ENCODE measurements at regions not wholly inside any gene's neighbourhood (a gene's known extent, or its start where the extent isn't known, plus 50 kb on each side); places are given as distances from the start of the nearest gene placed in this dataset.
"Not testable (repeated sequence)": the region's sequence is repeated elsewhere in the genome, so short reads cannot be mapped to it uniquely, and the experiment has no call there.

DNA sequence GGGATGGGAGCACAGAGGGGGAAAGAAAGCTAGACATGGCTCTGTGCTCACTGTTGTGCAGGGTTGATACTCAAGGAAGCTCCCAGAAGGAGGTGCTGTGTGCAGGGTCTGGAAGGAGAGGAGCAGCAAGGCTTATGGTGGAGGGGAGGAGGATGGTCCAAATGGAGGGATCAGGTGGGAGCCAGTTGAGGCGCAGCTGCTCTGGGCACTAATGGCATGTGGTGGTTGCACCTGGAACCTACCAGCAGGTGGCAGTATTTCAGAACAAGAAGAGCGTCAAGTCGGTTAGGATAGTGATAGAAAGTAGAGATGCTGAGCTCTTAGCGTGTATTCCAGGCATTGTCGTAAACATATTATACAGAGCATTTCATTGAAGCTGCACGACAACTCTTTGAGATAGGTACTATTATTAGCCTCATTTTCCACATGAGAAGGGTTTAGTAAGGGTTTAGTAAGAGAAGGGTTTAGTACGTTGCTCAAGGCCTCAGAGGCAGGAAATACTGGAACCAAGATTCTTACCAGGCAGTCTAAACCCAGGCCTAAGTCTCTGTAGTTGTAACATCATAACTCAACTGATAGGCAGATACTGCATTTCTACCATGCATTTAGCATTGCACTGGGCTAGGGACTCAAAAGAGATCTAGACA, 223.7 kb downstream of the CYP26B1 start:
- peak in 32 of 56 donors; percentile 13 to 81 (median 34) for DNase-seq

- DNase-seq: no peak
Measured at GRCh38 chr2:71923143-71923525, 224.5 kb downstream of the CYP26B1 start.

DNA sequence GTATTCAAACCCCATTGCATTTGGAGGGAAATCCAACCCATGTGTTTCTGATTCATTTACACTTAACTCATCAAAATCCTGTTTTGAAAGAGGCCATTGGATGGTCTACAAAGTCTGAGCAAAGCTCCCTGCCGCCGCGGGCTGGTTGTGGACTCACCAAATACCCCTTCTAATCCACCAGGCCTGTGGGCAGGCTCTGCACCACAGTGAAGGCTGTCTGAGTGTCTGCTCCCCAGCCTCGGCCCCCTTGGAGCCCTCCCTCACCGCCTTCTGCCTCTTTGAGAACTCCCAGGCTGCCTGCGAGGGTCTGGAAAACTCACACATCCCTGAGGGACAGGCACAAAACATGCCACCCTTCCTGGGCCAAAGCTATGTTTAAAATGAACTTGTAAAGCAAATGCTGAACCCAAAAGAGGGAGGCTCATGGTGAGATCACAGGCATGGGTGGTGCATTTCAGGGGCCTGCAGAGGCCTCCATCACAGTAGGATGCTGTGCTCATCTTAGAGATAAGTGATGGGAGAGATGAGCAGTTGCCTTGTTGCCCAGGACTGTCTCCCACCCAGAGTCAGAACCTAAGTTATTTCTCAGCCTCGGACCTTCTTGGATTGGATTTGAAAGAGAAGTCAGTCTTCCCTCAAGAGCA, 225.0 kb downstream of the CYP26B1 start:
- no peak for DNase-seq

GRCh38 chr2:71922091-71922490, 225.6 kb downstream of the CYP26B1 start:
- no peak for DNase-seq

DNA sequence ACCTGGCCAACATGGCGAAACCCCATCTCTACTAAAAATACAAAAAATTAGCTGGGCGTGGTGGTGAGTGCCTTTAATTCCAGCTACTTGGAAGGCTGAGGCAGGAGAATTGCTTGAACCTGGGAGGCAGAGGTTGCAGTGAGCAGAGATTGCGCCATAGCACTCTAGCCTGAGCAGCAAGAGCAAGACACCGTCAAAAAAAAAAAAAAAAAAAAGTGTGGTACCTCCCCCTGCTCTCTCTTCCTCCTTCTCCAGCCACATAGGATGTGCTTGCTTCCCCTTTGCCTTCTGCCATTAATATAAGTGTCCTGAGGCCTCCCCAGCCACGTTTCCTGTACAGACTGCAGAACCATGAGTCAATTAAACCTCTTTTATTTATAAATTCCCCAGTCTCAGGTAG, 226.8 kb downstream of the CYP26B1 start:
- DNase-seq: not testable (repeated sequence)

DNA sequence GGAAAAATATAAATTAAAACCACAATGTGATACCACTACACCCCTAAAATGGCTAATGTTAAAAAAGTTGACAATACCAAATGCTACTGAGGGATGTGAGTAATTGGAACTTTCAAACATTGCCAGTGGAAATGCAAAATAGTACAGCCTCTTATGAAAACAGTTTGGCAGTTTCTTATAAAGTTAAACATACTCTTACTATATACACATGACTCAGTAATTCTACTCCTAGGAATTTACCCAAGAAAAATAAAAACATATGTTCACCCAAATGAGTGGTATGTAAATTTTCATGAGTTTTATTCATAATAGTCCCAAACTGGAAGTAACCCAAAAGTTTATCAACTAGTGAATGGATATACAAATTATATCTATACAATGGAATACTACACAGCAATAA, 228.0 kb downstream of the CYP26B1 start:
- DNase-seq: no peak

DNA sequence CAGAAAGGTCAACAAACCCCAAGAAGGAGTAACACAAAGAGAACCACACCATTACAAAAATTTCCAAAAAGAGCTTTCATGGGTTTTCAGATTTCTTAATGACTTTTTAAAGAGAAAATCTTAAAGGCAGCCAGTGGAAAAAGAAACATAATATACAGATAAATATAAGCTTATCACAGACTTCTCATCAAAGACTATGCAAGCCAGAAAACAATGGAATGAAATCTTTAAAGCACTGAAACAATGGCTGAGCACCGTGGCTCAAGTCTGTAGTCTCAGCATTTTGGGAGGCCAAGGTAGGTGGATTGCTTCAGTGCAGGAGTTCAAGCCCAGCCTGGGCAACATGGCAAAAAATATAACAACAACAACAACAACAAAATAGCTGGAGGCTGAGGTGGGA, 237.4 kb downstream of the CYP26B1 start:
- DNase-seq: no peak

GRCh38 chr2:71908798-71909197, 238.9 kb downstream of the CYP26B1 start:
- DNase-seq: no peak

GRCh38 chr2:71907503-71907902, 240.2 kb downstream of the CYP26B1 start:
- DNase-seq: no peak

GRCh38 chr2:71906357-71906973, 241.2 kb downstream of the CYP26B1 start:
- DNase-seq: no peak

- no peak for DNase-seq
Measured at GRCh38 chr2:71905205-71905604, 242.5 kb downstream of the CYP26B1 start.

DNA sequence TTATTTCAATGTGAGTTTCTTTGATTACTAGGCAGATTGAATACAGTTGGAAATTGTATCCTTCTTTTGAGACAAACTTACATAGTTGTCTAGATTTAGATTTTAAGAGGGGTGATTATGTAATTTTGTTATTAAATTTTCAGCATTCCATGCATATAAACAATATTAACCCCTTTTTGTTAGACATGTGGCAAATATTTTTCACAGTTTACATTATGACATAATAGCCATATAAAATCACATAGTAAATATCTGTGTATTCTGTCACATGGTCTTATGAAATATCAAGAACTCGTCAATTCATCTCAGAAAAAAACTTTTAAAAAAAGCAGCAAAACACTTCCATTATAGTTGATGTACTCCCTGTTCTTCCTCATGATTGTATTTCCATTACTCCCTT, 243.8 kb downstream of the CYP26B1 start:
- DNase-seq: no peak

GRCh38 chr2:71901466-71901865, 246.2 kb downstream of the CYP26B1 start:
- DNase-seq: no peak

DNA sequence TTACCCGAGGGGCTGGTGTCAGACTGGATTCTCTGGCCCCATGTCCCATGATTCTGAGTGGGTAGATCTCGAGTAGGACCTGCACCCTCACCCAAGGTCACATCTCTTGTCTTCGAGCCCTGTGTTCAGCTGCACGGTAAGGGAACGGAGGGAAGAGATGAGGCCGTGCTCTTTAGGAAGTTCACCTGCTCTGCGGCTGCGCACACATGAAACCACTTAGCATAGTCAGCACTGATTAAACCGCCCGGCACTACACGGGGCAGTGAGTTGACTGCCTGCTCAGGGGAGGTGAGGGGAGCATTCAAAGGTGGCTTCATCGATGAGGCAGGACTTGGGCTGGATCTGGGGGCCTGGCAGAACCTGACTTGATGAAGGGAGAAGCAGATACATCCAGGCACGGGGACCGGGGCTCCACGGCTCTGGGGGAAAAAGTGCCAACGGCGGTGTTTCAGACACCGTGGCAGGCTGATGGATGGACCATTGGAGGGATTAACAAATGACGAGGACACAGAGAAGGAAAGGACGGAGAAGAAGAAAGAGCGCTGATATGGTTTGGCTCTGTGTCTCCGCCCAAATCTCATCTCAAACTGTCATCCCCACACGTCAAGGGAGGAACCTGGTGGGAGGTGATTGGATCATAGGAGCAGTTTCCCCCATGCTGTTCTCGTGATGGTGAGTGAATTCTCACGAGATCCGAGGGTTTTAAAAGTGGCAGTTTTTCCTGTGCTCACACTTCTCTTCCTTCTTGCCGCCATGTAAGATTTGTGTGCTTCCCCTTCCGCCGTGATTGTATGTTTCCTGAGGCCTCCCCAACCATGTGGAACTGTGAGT, 248.6 kb downstream of the CYP26B1 start:
- no peak for DNase-seq

GRCh38 chr2:71898375-71898774, 249.3 kb downstream of the CYP26B1 start:
- DNase-seq: no peak

- no peak for DNase-seq
Measured at GRCh38 chr2:71897836-71898235, 249.8 kb downstream of the CYP26B1 start.

- peak in 4 of 56 donors; percentile 7 to 21 (median 12) for DNase-seq
Measured at GRCh38 chr2:71897137-71897480, 250.6 kb downstream of the CYP26B1 start.

DNA sequence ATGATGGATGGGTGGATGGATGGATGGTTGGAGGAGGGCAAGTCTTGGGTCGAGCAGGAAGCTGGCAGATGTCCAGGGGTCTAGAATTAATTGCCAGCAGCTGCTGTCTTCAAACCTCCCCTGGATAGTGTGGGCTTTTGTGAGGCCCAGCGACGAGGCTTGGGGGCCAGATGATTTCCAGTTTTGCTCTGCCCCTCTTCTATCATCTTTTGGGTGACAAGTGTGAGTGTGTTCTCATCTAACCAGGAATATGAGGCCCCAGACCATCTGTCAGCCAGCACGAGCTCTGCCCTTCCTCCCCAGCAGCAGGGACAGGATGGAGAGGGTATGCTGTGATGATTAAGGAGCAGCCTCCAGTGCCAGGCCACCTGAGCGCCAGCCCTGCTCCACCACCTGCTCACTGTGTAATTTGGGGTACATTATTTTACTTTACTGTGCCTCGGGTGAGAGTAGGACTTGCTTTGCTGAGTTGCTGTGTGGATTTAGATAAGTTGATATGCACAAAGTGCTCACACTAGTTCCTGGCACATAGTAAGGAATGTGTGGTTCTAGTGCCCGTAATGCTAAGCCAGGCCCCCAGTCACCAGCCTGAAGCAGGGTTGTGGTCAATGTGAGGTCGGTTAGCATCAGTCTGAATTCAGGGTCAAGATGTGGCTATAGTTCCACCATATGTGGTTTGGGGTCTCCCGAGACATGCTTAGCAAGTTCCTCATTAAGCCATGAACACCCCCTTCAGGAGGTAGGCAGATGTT, 251.1 kb downstream of the CYP26B1 start:
- DNase-seq: no peak

DNA sequence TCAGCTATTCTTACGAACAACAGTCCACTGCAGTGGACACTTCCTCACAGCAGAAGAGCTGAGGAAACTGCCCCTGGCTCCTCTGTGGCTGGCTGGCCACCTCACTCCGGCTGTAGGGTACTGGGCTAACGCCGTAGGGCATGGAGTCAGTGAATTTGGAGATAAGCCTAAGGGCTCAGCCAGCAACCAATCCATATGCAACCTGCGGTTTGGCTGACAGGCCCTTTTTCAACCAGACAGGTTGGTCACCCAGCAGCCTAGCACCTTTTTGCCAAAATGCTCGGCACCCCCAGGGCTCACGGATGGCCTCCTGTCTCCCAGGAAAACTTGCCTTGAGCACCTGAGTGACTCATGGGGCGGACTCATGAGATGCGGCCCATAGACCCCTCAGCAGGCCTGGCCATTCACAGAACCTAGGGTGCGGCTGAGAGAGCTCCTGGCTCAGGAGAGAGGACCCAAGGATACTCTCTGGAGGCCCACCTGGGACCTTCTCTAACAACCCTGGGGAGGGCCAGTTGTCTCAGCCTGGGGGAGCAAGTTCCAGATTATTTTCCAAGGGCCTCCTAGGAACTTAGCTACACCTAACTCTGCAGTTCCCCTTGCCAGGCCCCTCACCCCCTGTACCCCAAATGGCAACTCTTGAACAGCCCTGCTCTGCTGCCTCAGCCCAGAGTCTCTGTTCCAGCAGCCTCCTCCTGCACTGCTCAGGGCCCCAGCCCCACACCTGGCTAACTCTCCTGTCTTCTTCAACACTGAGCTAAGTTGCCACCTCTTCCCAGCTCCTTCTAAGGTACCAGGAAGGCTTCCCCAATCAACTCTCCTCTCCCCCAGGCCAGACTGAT, 252.1 kb downstream of the CYP26B1 start:
- DNase-seq: no peak

DNA sequence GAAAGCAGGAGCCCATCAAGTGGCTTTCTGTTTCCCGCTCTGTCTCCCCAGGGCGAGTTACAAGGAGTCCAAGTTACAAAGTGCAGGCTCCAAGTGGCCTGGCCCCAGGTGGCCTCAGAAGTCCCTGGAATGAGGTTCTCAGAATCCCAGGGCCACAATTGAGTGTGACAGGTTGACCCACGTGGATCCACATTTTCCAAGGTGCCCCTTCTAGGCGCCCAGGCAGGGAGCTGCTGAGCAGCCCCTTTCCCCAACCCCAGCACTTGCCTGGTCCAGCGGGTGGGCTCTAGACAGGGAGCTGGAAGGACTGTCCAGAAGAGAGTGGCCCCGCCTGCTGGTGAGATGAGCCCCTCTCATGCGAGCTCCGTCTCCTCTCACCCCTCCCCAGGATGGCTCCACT, 253.4 kb downstream of the CYP26B1 start:
- DNase-seq: no peak

Data from amygdala (tissue), 56 donors.